ENCODE measurements at regions not wholly inside any gene's neighbourhood (a gene's known extent, or its start where the extent isn't known, plus 50 kb on each side); places are given as distances from the start of the nearest gene placed in this dataset.
A peak's percentile ranks its signal among the peaks of the same experiment; 100 is the strongest.

- no peak for TF ChIP-seq CTCF (IDR thresholded peaks at IDR 0.05; ENCODE audit: borderline replicate concordance, extremely low read depth, insufficient read depth)
- H3K4me3 ChIP-seq (ENCODE audit: low read length in 3 of 3), result no peak overlapping the region
- no peak overlapping the region for H3K9ac ChIP-seq (ENCODE audit: low read length in 3 of 3)
- H3K27me3 ChIP-seq (ENCODE audit: control insufficient read depth, insufficient read depth, low read length), result no peaks in the 10 kb centered on the region
- DNase-seq (peak in 2 of 5 donors; percentile 6 to 11), FAIRE-seq (no peak)
- H3K36me3 ChIP-seq (ENCODE audit: control insufficient read depth in 2 of 3, insufficient read depth in 3 of 3, low read length in 3 of 3), result no peaks in the 10 kb centered on the region
- H3K9me3 ChIP-seq (ENCODE audit: control insufficient read depth in 2 of 3, insufficient read depth in 1 of 3, low read length in 3 of 3), result peaks cover 0 to 15% (median 2%) of the 10 kb centered on the region in 3 donors
- H3K4me1 ChIP-seq (ENCODE audit: control insufficient read depth in 2 of 3, insufficient read depth in 2 of 3, low read depth in 1 of 3, low read length in 3 of 3), result no peaks in the 10 kb centered on the region
- intact Hi-C loops (cut with DNase I), result no loop called here
- H3K27ac ChIP-seq (ENCODE audit: low read depth in 2 of 2, low read length in 2 of 2), result no peak overlapping the region
These were observed 435.1 kb upstream of the CDH9 start for GRCh38 chr5:27473307-27474046.

- FAIRE-seq, result no peak
- peak in 3 of 5 donors; percentile 27 to 92 (median 71) for DNase-seq
- H3K9ac ChIP-seq (ENCODE audit: low read length in 3 of 3), result no peak overlapping the region
- intact Hi-C loops (cut with DNase I), result no loop called here
- no peaks in the 10 kb centered on the region for H3K36me3 ChIP-seq (ENCODE audit: control insufficient read depth in 2 of 3, insufficient read depth in 3 of 3, low read length in 3 of 3)
- H3K4me1 ChIP-seq (ENCODE audit: control insufficient read depth in 2 of 3, insufficient read depth in 2 of 3, low read depth in 1 of 3, low read length in 3 of 3), result no peaks in the 10 kb centered on the region
- no peaks in the 10 kb centered on the region for H3K27me3 ChIP-seq (ENCODE audit: control insufficient read depth, insufficient read depth, low read length)
- H3K4me3 ChIP-seq (ENCODE audit: low read length in 3 of 3), result no peak overlapping the region
- TF ChIP-seq CTCF (IDR thresholded peaks at IDR 0.05; ENCODE audit: borderline replicate concordance, extremely low read depth, insufficient read depth), result no peak
- no peak overlapping the region for H3K27ac ChIP-seq (ENCODE audit: low read depth in 2 of 2, low read length in 2 of 2)
- H3K9me3 ChIP-seq (ENCODE audit: control insufficient read depth in 2 of 3, insufficient read depth in 1 of 3, low read length in 3 of 3), result peaks cover 0 to 15% (median 2%) of the 10 kb centered on the region in 3 donors
These were observed 434.5 kb upstream of the CDH9 start for GRCh38 chr5:27472871-27473270.

GRCh38 chr5:27472000-27472763 lies 433.8 kb upstream of the CDH9 start:
- Histone ChIP-seq H3K27ac (ENCODE audit: low read depth in 2 of 2, low read length in 2 of 2) (no peak overlapping the region), H3K27me3 (ENCODE audit: control insufficient read depth, insufficient read depth, low read length) (no peaks in the 10 kb centered on the region), H3K9ac (ENCODE audit: low read length in 3 of 3) (no peak overlapping the region), H3K36me3 (ENCODE audit: control insufficient read depth in 2 of 3, insufficient read depth in 3 of 3, low read length in 3 of 3) (no peaks in the 10 kb centered on the region), H3K4me1 (ENCODE audit: control insufficient read depth in 2 of 3, insufficient read depth in 2 of 3, low read depth in 1 of 3, low read length in 3 of 3) (no peaks in the 10 kb centered on the region), H3K4me3 (ENCODE audit: low read length in 3 of 3) (no peak overlapping the region), H3K9me3 (ENCODE audit: control insufficient read depth in 2 of 3, insufficient read depth in 1 of 3, low read length in 3 of 3) (peaks cover 0 to 15% (median 2%) of the 10 kb centered on the region in 3 donors)
- DNase-seq (peak in 1 of 5 donors; percentile 44), FAIRE-seq (no peak)
- no peak for TF ChIP-seq CTCF (IDR thresholded peaks at IDR 0.05; ENCODE audit: borderline replicate concordance, extremely low read depth, insufficient read depth)
- intact Hi-C loops (cut with DNase I), result no loop called here
